ENCODE measurements at regions not wholly inside any gene's neighbourhood (a gene's known extent, or its start where the extent isn't known, plus 50 kb on each side); places are given as distances from the start of the nearest gene placed in this dataset.
A peak's percentile ranks its signal among the peaks of the same experiment; 100 is the strongest.
"Not testable (repeated sequence)": the region's sequence is repeated elsewhere in the genome, so short reads cannot be mapped to it uniquely, and the experiment has no call there.

DNA sequence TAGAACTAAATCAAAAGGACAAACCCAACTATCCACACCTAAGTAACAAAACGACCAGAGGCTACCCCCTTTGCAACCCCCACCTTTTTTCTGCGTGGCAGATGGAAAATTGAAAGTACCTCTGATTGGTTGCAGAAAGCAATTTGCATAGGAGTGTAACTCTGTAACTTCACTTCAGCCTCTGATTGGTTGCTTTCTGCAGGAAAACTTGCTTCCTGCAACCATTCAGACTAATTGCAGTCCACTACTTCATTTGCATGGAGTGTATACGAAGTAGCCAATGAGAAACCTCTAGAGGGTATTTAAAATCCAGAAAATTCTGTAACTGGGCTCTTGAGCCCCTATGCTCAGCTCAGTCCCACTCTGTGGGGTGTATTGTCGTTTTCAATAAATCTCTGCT, 129.1 kb upstream of the OLIG3 start:
- DNase-seq (ENCODE audit: low read depth) = no peak
- no peak overlapping the region for H3K4me3 ChIP-seq (ENCODE audit: control insufficient read depth, low read depth, low read length)
- TF ChIP-seq, protein P1, sequence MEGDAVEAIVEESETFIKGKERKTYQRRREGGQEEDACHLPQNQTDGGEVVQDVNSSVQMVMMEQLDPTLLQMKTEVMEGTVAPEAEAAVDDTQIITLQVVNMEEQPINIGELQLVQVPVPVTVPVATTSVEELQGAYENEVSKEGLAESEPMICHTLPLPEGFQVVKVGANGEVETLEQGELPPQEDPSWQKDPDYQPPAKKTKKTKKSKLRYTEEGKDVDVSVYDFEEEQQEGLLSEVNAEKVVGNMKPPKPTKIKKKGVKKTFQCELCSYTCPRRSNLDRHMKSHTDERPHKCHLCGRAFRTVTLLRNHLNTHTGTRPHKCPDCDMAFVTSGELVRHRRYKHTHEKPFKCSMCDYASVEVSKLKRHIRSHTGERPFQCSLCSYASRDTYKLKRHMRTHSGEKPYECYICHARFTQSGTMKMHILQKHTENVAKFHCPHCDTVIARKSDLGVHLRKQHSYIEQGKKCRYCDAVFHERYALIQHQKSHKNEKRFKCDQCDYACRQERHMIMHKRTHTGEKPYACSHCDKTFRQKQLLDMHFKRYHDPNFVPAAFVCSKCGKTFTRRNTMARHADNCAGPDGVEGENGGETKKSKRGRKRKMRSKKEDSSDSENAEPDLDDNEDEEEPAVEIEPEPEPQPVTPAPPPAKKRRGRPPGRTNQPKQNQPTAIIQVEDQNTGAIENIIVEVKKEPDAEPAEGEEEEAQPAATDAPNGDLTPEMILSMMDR (conservative IDR thresholded peaks at IDR 0.05; ENCODE audit: control insufficient read depth, insufficient read depth, low read depth, low read length) = no peak

DNA sequence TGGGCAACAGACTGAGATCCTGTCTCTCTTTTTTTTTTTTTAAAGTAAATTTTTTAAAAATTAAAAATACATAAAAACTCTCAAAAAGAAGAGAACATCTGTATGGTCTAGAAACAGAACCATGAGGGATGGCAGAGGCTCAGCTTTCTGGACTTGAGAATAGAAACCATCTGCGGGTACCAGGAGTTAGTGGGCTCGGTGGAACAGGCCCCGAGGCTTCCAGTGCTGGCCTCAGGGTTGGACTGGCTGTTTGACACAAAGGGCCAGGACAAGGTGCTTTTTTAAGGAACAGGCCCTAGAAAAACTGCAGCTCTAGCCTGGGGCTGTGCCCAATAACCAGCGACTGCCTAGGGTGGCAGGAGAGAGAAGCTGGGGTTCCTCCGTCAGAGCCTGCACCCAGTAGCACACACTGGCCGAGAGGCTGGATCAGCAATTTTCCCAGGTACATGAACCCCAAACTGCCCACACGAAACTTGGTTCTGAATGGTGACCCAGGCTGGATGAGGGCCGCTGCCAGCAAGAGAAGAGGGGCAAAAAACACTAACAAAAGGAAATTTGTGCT, 131.0 kb upstream of the OLIG3 start:
- DNase-seq (ENCODE audit: low read depth) = no peak
- TF ChIP-seq, protein P1 (conservative IDR thresholded peaks at IDR 0.05; ENCODE audit: control insufficient read depth, insufficient read depth, low read depth, low read length) = no peak
- H3K4me3 ChIP-seq (ENCODE audit: control insufficient read depth, low read depth, low read length) = no peak overlapping the region

DNA sequence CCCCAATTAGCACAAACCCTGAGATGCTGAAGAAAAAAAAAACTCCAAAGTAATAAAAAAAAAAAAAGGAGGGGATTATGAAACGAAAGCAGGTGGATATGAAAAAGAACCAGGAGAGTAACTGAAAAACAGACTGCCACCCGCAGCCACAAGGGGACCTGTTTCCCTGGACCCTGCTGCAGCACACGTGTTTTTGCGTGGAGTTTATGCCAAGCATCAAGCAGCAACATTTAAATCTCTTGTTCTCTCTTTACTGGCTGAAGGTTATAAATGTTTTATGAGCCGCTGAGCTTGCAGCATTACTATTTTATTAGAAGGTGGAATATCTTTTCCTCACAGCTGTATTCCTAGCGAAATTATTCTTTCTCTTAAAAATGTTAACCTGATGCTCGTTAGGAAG, 131.6 kb upstream of the OLIG3 start:
- no peak for DNase-seq (ENCODE audit: low read depth)
- TF ChIP-seq, protein P1 (conservative IDR thresholded peaks at IDR 0.05; ENCODE audit: control insufficient read depth, insufficient read depth, low read depth, low read length) = peak; percentile 13
- H3K4me3 ChIP-seq (ENCODE audit: control insufficient read depth, low read depth, low read length) = no peak overlapping the region

DNA sequence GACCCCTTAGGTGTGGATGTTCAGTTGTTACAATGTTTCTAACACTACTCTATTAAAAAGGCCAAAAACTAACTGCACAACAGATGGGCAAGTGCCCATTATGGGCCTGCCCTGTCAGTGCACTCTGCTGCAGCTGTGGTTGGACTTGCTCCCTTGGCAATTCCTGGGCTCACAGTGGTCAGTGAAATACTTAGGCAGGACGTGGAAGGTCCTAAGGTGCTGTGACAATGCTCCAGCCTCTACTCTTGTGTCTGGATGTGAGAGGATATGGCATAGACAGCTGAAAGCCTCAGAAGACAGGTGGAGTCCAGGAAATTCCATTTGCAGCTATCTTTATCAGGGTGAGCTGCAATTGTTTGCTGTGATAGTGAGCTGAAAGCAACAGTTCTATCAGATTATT, 136.5 kb upstream of the OLIG3 start:
- TF ChIP-seq, protein P1 (conservative IDR thresholded peaks at IDR 0.05; ENCODE audit: control insufficient read depth, insufficient read depth, low read depth, low read length) = no peak

DNA sequence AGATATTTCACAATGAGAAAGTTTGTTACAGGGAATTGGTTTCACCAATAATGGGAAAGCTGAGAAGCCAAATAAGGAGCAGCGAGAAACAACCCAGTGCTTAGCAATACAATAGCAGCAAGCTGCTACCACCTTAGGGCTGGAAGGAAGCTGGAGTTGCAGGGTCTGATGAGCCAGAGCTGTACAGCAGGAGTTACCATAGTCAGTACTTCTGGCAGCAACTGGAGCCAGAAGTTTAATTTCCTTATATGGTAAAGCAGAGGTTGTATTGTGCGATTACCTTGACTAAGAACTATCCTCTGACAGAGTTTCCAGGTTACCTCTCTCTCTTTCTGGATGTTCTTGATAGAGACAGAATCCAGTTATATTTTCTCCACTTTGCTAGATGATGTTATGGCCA, 137.1 kb upstream of the OLIG3 start:
- no peak overlapping the region for H3K4me3 ChIP-seq (ENCODE audit: control insufficient read depth, low read depth, low read length)
- TF ChIP-seq, protein P1 (conservative IDR thresholded peaks at IDR 0.05; ENCODE audit: control insufficient read depth, insufficient read depth, low read depth, low read length) = no peak
- DNase-seq (ENCODE audit: low read depth) = no peak

More for the DNA sequence above, 136.5 kb upstream of the OLIG3 start:
- DNase-seq (ENCODE audit: low read depth) = no peak
- no peak overlapping the region for H3K4me3 ChIP-seq (ENCODE audit: control insufficient read depth, low read depth, low read length)

DNA sequence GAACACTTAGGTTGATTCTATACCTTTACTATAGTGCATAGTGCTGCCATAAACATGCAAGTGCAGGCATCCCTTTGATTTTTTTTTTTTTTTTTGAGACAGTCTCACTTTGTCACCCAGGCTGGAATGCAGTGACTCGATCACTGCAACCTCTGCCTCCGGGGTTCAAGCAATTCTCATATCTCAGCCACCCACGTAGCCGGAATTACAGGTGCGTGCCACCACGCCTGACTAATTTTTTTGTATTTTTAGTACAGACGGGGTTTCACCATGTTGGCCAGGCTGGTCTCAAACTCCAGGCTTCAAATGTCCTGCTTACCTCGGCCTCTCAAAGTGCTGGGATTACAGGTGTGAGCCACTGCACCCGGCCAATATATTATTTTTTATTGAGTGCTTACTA, 140.0 kb upstream of the OLIG3 start:
- not testable (repeated sequence) for DNase-seq (ENCODE audit: low read depth); H3K4me3 ChIP-seq (ENCODE audit: control insufficient read depth, low read depth, low read length)

DNA sequence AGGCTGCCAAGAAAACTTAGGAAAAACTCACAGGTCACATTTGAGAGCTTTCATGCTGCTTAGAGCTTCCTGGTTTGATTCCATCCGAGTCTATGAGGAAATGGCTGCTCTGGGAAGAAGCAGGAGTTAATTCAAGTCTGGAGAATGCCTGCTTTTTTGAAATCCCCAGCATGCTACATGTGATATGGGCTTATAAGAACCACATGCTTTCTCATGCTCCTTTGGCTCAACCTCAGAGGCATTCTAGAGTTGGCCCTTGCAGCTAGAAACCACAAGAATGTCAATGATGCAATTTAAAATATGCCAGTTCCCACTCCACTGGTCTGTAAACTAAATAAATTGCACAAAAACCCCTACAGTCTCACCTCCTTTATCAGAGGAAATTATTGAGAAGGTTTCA, 142.9 kb upstream of the OLIG3 start:
- TF ChIP-seq, protein P1 (conservative IDR thresholded peaks at IDR 0.05; ENCODE audit: control insufficient read depth, insufficient read depth, low read depth, low read length) = no peak
- no peak overlapping the region for H3K4me3 ChIP-seq (ENCODE audit: control insufficient read depth, low read depth, low read length)
- peak; percentile 97 for DNase-seq (ENCODE audit: low read depth)

Measured in fibroblast of mammary gland (primary cell).